ENCODE measurements at regions not wholly inside any gene's neighbourhood (a gene's known extent, or its start where the extent isn't known, plus 50 kb on each side); places are given as distances from the start of the nearest gene placed in this dataset.
"Not testable (repeated sequence)": the region's sequence is repeated elsewhere in the genome, so short reads cannot be mapped to it uniquely, and the experiment has no call there.

GRCh38 chr20:5696011-5696559, 54.1 kb upstream of the SHLD1 start:
- DNase-seq (ENCODE audit: low spot score) = peak; percentile 72

GRCh38 chr20:5691918-5692618, 58.1 kb upstream of the SHLD1 start:
- no peak for DNase-seq (ENCODE audit: low spot score)

- no peak for DNase-seq (ENCODE audit: low spot score)
Observed at GRCh38 chr20:5689463-5689862, 60.7 kb upstream of the SHLD1 start.

DNA sequence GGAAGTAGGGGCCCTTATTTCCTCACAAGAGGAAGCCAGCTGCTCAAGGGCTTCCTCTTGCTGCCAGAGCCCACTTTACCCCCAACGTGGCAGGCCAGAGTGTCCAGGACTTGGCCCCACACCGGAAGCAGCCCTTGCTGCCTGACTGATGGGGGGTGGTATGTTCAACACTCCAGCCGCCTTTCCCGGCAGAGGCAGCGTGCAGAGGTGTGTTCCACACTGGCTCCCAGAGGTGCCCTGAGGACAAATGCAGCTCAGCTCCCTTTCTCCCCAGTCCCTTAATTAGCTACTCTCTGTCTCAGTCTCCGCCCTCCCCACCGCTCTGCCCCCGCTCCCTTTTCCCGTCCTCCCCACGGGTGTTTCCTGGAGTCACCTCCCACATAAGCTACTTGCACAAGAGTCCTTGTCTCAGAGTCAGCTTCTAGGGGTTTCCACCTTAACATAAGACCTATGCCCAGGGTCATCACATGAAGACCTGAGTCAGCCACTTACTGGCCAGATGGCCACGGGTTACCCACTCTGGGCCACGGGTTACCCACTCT, 61.7 kb upstream of the SHLD1 start:
- no peak for DNase-seq (ENCODE audit: low spot score)

DNA sequence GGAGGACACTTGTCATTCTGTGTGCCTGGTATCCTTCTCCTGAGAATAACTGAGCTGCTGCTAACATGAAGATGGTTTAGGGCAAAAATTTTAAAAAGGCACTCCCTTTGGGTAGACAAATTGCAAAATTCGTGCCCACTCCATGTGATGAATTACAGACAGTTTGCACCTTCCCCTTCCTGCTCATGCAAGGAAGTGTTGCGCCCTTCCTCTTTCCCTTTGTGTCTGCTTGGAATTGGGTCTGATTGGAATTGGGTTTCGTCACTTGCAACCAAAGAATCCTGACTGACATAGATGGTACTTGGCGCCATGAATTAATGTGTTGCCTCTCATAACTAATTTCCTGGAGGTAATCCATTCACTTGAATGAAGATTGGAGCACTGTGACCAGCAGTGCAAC, 62.3 kb upstream of the SHLD1 start:
- DNase-seq (ENCODE audit: low spot score) = no peak

GRCh38 chr20:5686384-5687105, 63.7 kb upstream of the SHLD1 start:
- DNase-seq (ENCODE audit: low spot score) = no peak

DNA sequence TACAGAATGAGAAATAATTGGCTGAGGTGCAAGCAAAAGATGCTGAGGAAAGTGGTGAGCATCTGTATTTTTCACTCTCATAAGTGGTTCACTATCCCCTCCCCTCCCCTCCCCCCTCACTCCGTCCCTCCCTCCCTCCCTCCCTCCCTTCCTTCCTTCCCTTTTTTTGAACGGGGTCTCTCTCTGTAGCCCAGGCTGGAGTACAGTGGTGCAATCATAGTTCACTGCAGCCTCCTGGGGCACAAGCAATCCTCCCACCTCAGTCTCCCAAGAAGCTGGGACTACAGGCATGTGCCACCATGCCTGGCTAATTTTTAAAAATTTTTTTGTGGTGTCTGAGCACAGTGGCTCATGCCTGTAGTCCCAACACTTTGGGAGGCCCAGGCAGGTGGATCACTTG, 67.6 kb upstream of the SHLD1 start:
- not testable (repeated sequence) for DNase-seq (ENCODE audit: low spot score)

- no peak for DNase-seq (ENCODE audit: low spot score)
Observed at GRCh38 chr20:5680192-5680591, 69.4 kb upstream of the GPCPD1 start.

DNA sequence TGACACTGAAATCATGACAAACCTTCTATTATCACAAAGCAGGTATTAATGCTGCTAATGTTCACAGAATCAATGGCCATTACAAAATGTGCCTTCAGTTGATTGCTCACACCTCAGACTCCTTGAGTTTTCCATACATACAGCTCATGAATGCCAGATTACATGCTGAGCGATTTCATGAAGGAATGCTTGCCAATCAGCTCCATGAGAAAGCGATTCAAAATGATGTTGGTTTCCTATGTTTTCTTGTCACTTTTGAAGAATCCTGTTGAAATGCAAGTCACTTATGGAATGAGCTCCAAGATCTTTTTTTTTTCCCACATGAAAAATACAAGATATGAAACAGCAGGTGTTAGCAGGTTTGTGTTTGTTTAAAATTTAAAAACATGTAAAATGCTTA, 68.0 kb upstream of the GPCPD1 start:
- no peak for DNase-seq (ENCODE audit: low spot score)

GRCh38 chr20:5677944-5678343, 67.1 kb upstream of the GPCPD1 start:
- not testable (repeated sequence) for DNase-seq (ENCODE audit: low spot score)

GRCh38 chr20:5677389-5677788, 66.6 kb upstream of the GPCPD1 start:
- no peak for DNase-seq (ENCODE audit: low spot score)

GRCh38 chr20:5675103-5676091, 64.6 kb upstream of the GPCPD1 start:
- no peak for DNase-seq (ENCODE audit: low spot score)

- no peak for DNase-seq (ENCODE audit: low spot score)
Observed at GRCh38 chr20:5674176-5674660, 63.4 kb upstream of the GPCPD1 start.

- no peak for DNase-seq (ENCODE audit: low spot score)
Observed at GRCh38 chr20:5670874-5671273, 60.1 kb upstream of the GPCPD1 start.

GRCh38 chr20:5670036-5670536, 59.3 kb upstream of the GPCPD1 start:
- no peak for DNase-seq (ENCODE audit: low spot score)

- DNase-seq (ENCODE audit: low spot score) = no peak
Observed at GRCh38 chr20:5668529-5668868, 57.7 kb upstream of the GPCPD1 start.

GRCh38 chr20:5667705-5668528, 57.1 kb upstream of the GPCPD1 start:
- no peak for DNase-seq (ENCODE audit: low spot score)

GRCh38 chr20:5665417-5665816, 54.6 kb upstream of the GPCPD1 start:
- DNase-seq (ENCODE audit: low spot score) = no peak

GRCh38 chr20:5663396-5663795, 52.6 kb upstream of the GPCPD1 start:
- no peak for DNase-seq (ENCODE audit: low spot score)

DNA sequence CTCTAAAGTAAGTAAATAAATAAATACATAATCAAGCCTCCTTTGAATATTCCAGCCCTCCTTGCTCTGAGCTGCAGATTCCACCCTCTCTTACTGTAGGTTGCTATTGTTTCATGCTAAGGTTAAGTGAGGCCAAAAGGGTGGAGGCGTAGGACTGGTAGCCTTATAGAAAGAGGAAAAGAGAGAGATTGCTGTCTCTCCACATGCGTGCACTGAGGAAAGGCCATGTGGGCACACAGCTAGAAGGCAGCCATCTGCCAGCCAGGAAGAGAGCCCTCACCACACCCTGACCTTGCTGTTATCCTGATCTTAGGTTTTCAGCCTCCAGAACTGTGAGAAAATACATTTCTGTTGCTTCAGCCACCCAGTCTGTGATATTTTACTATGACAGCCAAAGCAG, 52.0 kb upstream of the GPCPD1 start:
- DNase-seq (ENCODE audit: low spot score) = no peak

- DNase-seq (ENCODE audit: low spot score) = not testable (repeated sequence)
Observed at GRCh38 chr20:5660756-5661155, 50.0 kb upstream of the GPCPD1 start.

Data from AG20443 (cell line).